PC-3 (cell line): ENCODE measurements at regions not wholly inside any gene's neighbourhood (a gene's known extent, or its start where the extent isn't known, plus 50 kb on each side); places are given as distances from the start of the nearest gene placed in this dataset.

Experiments
- ATAC-seq: fragments of 200-7000 bp; cut with Tn5 transposase; 2 replicates; pipeline ENCODE4 v1.9.1; 2020; ENCODE audit warnings: mild to moderate bottlenecking, moderate library complexity
- BruUV-seq: library from RNA; stranded (reverse); fragments of 400-500 nt; replicated peaks from 2 replicates; lab custom pipeline; 2021; lab: Mats Ljungman, UMichigan
- CTCF ChIA-PET: fragments of 300-600 bp; sonication (Branson Sonifier 250); formaldehyde crosslinking; loops from one replicate; lab custom pipeline; 2022; ENCODE audit warnings: antibody characterized with exemption; lab: Charles Lee
- POLR2A ChIA-PET: fragments of 300-600 bp; sonication (Branson Sonifier 250); formaldehyde crosslinking; loops from one replicate; lab custom pipeline; 2022; ENCODE audit warnings: antibody characterized with exemption; ENCODE audit not compliant: unreplicated experiment; lab: Charles Lee
- DNase-seq: peaks from one replicate; pipeline ENCODE4 v3.0.0-alpha.2; 2015
- H2AFZ ChIP-seq: fragments of 300-600 bp; sonication (generic); 2 replicates; pipeline ENCODE4 v1.6.0; 2016; ENCODE audit warnings: antibody characterized with exemption, low read length
- H3F3A ChIP-seq: fragments of 300-600 bp; sonication (generic); one replicate; pipeline ENCODE4 v1.6.0; 2017; ENCODE audit warnings: antibody characterized with exemption, low read length, control low read depth, mild to moderate bottlenecking; ENCODE audit not compliant: unreplicated experiment
- H3K27ac ChIP-seq: fragments of 300-600 bp; sonication (generic); 2 replicates; pipeline ENCODE4 v1.5.1; 2016; ENCODE audit warnings: mild to moderate bottlenecking, low read length
- H3K27me3 ChIP-seq: fragments of 300-600 bp; sonication (generic); 2 replicates; pipeline ENCODE4 v1.6.1; 2016; ENCODE audit warnings: low read length, mixed read lengths
- H3K36me3 ChIP-seq: fragments of 300-600 bp; sonication (generic); 2 replicates; pipeline ENCODE4 v1.6.1; 2016; ENCODE audit warnings: low read depth, mixed run types, low read length, mixed read lengths
- H3K4me1 ChIP-seq: fragments of 300-600 bp; sonication (generic); 2 replicates; pipeline ENCODE4 v1.5.1; 2016; ENCODE audit warnings: low read length; ENCODE audit not compliant: insufficient read depth
- H3K4me2 ChIP-seq: fragments of 300-600 bp; sonication (generic); 2 replicates; pipeline ENCODE4 v1.6.0; 2016; ENCODE audit warnings: low read length
- H3K4me3 ChIP-seq: fragments of 300-600 bp; sonication (generic); 2 replicates; pipeline ENCODE4 v1.5.1; 2016; ENCODE audit warnings: mild to moderate bottlenecking, low read length, mixed read lengths
- H3K79me2 ChIP-seq: fragments of 300-600 bp; sonication (generic); 2 replicates; pipeline ENCODE4 v1.6.1; 2017; ENCODE audit warnings: low read length, mixed read lengths
- H3K9ac ChIP-seq: fragments of 300-600 bp; sonication (generic); 2 replicates; pipeline ENCODE4 v1.6.0; 2016; ENCODE audit warnings: mild to moderate bottlenecking, low read length
- H3K9me2 ChIP-seq: fragments of 300-600 bp; sonication (generic); replicated peaks from 2 replicates; pipeline ENCODE4 v1.6.1; 2016; ENCODE audit warnings: mixed run types, low read length, mixed read lengths
- H3K9me3 ChIP-seq: fragments of 300-600 bp; sonication (generic); 2 replicates; pipeline ENCODE4 v1.6.1; 2016; ENCODE audit warnings: low read length, mixed read lengths
- H4K20me1 ChIP-seq: fragments of 300-600 bp; sonication (generic); 2 replicates; pipeline ENCODE4 v1.6.1; 2016; ENCODE audit warnings: low read length, mixed read lengths
- CTCF ChIP-seq: fragments of 300-600 bp; sonication (generic); conservative IDR thresholded peaks from 2 replicates; pipeline ENCODE4 v1.5.1; 2017; ENCODE audit warnings: antibody characterized with exemption, low read depth, mild to moderate bottlenecking, low read length
- EZH2 ChIP-seq: fragments of 300-600 bp; sonication (generic); IDR thresholded peaks from one replicate; pipeline ENCODE4 v1.6.1; 2017; ENCODE audit warnings: antibody characterized with exemption, mild to moderate bottlenecking, low read length; ENCODE audit not compliant: unreplicated experiment
- EZH2phosphoT487 ChIP-seq: fragments of 300-600 bp; sonication (generic); IDR thresholded peaks from 2 replicates; pipeline ENCODE4 v1.6.1; 2018; ENCODE audit warnings: mild to moderate bottlenecking, antibody characterized with exemption, low read length, borderline replicate concordance
- intact Hi-C: fragments of 100-400 bp; cut with micrococcal nuclease; formaldehyde crosslinking; loops from 2 replicates; pipeline ENCODE4 v1.9.0; 2023

- TF ChIP-seq CTCF (no peak), EZH2phosphoT487 (no peak), EZH2 (no peak)
- DNase-seq = no peak
- Histone ChIP-seq H3K9me2 (no peaks in the 10 kb centered on the region), H3F3A (no peaks in the 10 kb centered on the region), H3K9me3 (no peaks in the 10 kb centered on the region), H4K20me1 (no peaks in the 10 kb centered on the region), H3K27ac (no peak overlapping the region), H2AFZ (no peak overlapping the region), H3K4me1 (no peaks in the 10 kb centered on the region), H3K4me3 (no peak overlapping the region), H3K79me2 (no peaks in the 10 kb centered on the region), H3K27me3 (peaks cover 15% of the 10 kb centered on the region), H3K9ac (no peak overlapping the region), H3K36me3 (no peaks in the 10 kb centered on the region), H3K4me2 (no peak overlapping the region)
- ChIA-PET CTCF (no interaction called here), POLR2A (no interaction called here)
- intact Hi-C loops = no loop called here
- no peak for ATAC-seq
- no TSS peak for BruUV-seq
Observed at GRCh38 chr1:30046751-30047150, 676.6 kb downstream of the MATN1 start.

- CTCF ChIA-PET = no interaction called here
- no peak for ATAC-seq
Observed at GRCh38 chr1:30045304-30046090, 677.9 kb downstream of the MATN1 start.

More at GRCh38 chr1:30045304-30046090, 677.9 kb downstream of the MATN1 start:
- no peaks in the 10 kb centered on the region for H3K36me3 ChIP-seq
- H3K27me3 ChIP-seq = 0 out of 2 replicates have a peak, but pooled peaks cover 5% of the 10 kb centered on the region
- H4K20me1 ChIP-seq = no peaks in the 10 kb centered on the region
- no peaks in the 10 kb centered on the region for H3K4me1 ChIP-seq
- H3K27ac ChIP-seq = no peak overlapping the region
- H2AFZ ChIP-seq = no peak overlapping the region
- TF ChIP-seq CTCF (no peak), EZH2 (no peak), EZH2phosphoT487 (no peak)
- no peak overlapping the region for H3K4me2 ChIP-seq
- intact Hi-C loops = no loop called here
- no peak overlapping the region for H3K4me3 ChIP-seq
- no peaks in the 10 kb centered on the region for H3K79me2 ChIP-seq
- no TSS peak for BruUV-seq
- H3K9me3 ChIP-seq = no peaks in the 10 kb centered on the region
- H3K9me2 ChIP-seq = no peaks in the 10 kb centered on the region
- DNase-seq = no peak
- no peak overlapping the region for H3K9ac ChIP-seq
- H3F3A ChIP-seq = no peaks in the 10 kb centered on the region
- POLR2A ChIA-PET = no interaction called here
